ENCODE measurements at regions not wholly inside any gene's neighbourhood (a gene's known extent, or its start where the extent isn't known, plus 50 kb on each side); places are given as distances from the start of the nearest gene placed in this dataset.

DNA sequence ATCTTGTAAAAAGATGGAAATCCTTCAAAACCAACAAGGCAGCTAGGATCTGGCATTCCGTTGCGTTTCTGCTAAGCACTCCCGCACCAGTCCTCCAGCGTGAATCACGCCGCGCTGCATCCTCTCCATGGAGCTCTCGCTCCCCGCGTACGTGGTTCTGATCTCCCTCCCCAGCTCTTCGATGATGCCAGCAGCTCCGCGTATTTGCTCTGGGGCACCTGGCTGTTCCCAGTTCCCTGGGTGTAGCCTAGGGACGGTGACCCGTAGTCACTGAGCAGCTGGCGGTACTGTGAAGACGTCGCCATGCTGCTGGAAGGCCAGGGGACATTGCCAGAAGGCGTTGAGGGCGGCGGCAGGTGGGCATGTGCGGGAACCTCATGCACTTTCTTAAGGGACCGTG, 407.5 kb downstream of the RNF144A start:
- TF ChIP-seq, protein P1, sequence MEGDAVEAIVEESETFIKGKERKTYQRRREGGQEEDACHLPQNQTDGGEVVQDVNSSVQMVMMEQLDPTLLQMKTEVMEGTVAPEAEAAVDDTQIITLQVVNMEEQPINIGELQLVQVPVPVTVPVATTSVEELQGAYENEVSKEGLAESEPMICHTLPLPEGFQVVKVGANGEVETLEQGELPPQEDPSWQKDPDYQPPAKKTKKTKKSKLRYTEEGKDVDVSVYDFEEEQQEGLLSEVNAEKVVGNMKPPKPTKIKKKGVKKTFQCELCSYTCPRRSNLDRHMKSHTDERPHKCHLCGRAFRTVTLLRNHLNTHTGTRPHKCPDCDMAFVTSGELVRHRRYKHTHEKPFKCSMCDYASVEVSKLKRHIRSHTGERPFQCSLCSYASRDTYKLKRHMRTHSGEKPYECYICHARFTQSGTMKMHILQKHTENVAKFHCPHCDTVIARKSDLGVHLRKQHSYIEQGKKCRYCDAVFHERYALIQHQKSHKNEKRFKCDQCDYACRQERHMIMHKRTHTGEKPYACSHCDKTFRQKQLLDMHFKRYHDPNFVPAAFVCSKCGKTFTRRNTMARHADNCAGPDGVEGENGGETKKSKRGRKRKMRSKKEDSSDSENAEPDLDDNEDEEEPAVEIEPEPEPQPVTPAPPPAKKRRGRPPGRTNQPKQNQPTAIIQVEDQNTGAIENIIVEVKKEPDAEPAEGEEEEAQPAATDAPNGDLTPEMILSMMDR (IDR thresholded peaks at IDR 0.05) = no peak
- TF ChIP-seq POLR2A (IDR thresholded peaks at IDR 0.05) = no peak
